ENCODE measurements at regions not wholly inside any gene's neighbourhood (a gene's known extent, or its start where the extent isn't known, plus 50 kb on each side); places are given as distances from the start of the nearest gene placed in this dataset.
"Not testable (repeated sequence)": the region's sequence is repeated elsewhere in the genome, so short reads cannot be mapped to it uniquely, and the experiment has no call there.

- Histone ChIP-seq H3K36me3 (no peaks in the 10 kb centered on the region), H3K4me3 (no peak overlapping the region), H3K9me3 (no peaks in the 10 kb centered on the region), H3K27me3 (replicated peaks; ENCODE audit: insufficient read depth) (no peaks in the 10 kb centered on the region), H3K4me1 (replicated peaks) (no peaks in the 10 kb centered on the region), H3K27ac (no peak overlapping the region)
- DNase-seq (ENCODE audit: low spot score): no peak
- intact Hi-C loops (cut with DNase I): no loop called here
- no peak for TF ChIP-seq POLR2AphosphoS5 (IDR thresholded peaks at IDR 0.05)
- TF ChIP-seq, protein P1, sequence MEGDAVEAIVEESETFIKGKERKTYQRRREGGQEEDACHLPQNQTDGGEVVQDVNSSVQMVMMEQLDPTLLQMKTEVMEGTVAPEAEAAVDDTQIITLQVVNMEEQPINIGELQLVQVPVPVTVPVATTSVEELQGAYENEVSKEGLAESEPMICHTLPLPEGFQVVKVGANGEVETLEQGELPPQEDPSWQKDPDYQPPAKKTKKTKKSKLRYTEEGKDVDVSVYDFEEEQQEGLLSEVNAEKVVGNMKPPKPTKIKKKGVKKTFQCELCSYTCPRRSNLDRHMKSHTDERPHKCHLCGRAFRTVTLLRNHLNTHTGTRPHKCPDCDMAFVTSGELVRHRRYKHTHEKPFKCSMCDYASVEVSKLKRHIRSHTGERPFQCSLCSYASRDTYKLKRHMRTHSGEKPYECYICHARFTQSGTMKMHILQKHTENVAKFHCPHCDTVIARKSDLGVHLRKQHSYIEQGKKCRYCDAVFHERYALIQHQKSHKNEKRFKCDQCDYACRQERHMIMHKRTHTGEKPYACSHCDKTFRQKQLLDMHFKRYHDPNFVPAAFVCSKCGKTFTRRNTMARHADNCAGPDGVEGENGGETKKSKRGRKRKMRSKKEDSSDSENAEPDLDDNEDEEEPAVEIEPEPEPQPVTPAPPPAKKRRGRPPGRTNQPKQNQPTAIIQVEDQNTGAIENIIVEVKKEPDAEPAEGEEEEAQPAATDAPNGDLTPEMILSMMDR (IDR thresholded peaks at IDR 0.05): no peak
- no peak for TF ChIP-seq POLR2A (IDR thresholded peaks at IDR 0.05)
Measured at GRCh38 chr13:40052954-40053353, 397.5 kb downstream of the COG6 start.

GRCh38 chr13:40053401-40053800 is 397.9 kb downstream of the COG6 start:
- Histone ChIP-seq H3K4me3 (no peak overlapping the region), H3K9me3 (no peaks in the 10 kb centered on the region), H3K27me3 (replicated peaks; ENCODE audit: insufficient read depth) (no peaks in the 10 kb centered on the region), H3K27ac (no peak overlapping the region), H3K36me3 (no peaks in the 10 kb centered on the region), H3K4me1 (replicated peaks) (no peaks in the 10 kb centered on the region)
- intact Hi-C loops (cut with DNase I): no loop called here
- 94% methylated on average over 4 of the region's 4 CpGs for WGBS
- no peak for DNase-seq (ENCODE audit: low spot score)
- no peak for TF ChIP-seq POLR2AphosphoS5 (IDR thresholded peaks at IDR 0.05)
- TF ChIP-seq, protein P1 (IDR thresholded peaks at IDR 0.05): no peak
- TF ChIP-seq POLR2A (IDR thresholded peaks at IDR 0.05): no peak

DNA sequence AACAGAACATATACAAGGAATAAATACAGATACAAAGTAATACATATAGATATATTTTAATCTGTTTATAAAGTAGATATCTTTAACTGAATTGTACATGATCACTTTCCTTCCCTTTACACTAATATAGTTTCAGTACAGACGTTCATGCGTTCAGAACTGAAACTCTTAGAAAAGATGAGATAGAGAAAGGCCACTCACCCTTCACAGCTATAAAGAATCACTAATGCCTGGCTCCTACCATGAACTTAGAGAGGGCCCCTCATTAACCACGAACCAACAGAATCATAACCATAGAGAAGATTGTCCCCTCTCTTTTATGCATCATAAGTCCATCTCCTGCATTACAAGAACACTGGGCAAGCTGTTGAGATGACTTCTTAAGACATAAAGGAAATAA is 399.0 kb downstream of the COG6 start:
- 86% methylated on average over 3 of the region's 3 CpGs for WGBS
- DNase-seq (ENCODE audit: low spot score); H3K4me3 ChIP-seq; H3K4me1 ChIP-seq (replicated peaks); H3K27ac ChIP-seq; H3K36me3 ChIP-seq; H3K27me3 ChIP-seq (replicated peaks; ENCODE audit: insufficient read depth); H3K9me3 ChIP-seq; intact Hi-C loops (cut with DNase I): not testable (repeated sequence)

GRCh38 chr13:40056898-40057619 is 401.6 kb downstream of the COG6 start:
- H3K4me3 ChIP-seq: no peak overlapping the region
- no peaks in the 10 kb centered on the region for H3K27me3 ChIP-seq (replicated peaks; ENCODE audit: insufficient read depth)
- H3K27ac ChIP-seq: no peak overlapping the region
- WGBS: 84% methylated on average over 4 of the region's 4 CpGs
- no peaks in the 10 kb centered on the region for H3K36me3 ChIP-seq
- H3K9me3 ChIP-seq: no peaks in the 10 kb centered on the region
- no peaks in the 10 kb centered on the region for H3K4me1 ChIP-seq (replicated peaks)
- intact Hi-C loops (cut with DNase I): no loop called here
- no peak for DNase-seq (ENCODE audit: low spot score)
- TF ChIP-seq POLR2AphosphoS5 (IDR thresholded peaks at IDR 0.05): no peak
- no peak for TF ChIP-seq POLR2A (IDR thresholded peaks at IDR 0.05)
- TF ChIP-seq, protein P1 (IDR thresholded peaks at IDR 0.05): no peak

- no peaks in the 10 kb centered on the region for H3K27me3 ChIP-seq (replicated peaks; ENCODE audit: insufficient read depth)
- no peak overlapping the region for H3K4me3 ChIP-seq
- TF ChIP-seq, protein P1 (IDR thresholded peaks at IDR 0.05): no peak
- TF ChIP-seq POLR2AphosphoS5 (IDR thresholded peaks at IDR 0.05) (no peak), POLR2A (IDR thresholded peaks at IDR 0.05) (no peak)
- H3K27ac ChIP-seq: no peak overlapping the region
- intact Hi-C loops (cut with DNase I): no loop called here
- DNase-seq (ENCODE audit: low spot score): no peak
- H3K4me1 ChIP-seq (replicated peaks): no peaks in the 10 kb centered on the region
- 89% methylated on average over 3 of the region's 3 CpGs for WGBS
- H3K36me3 ChIP-seq: no peaks in the 10 kb centered on the region
- no peaks in the 10 kb centered on the region for H3K9me3 ChIP-seq
Measured at GRCh38 chr13:40058757-40059236, 403.3 kb downstream of the COG6 start.
